ENCODE measurements at regions not wholly inside any gene's neighbourhood (a gene's known extent, or its start where the extent isn't known, plus 50 kb on each side); places are given as distances from the start of the nearest gene placed in this dataset.

- no peak for TF ChIP-seq ZNF431 (CRISPR knock-in tag; IDR thresholded peaks at IDR 0.05; ENCODE audit: borderline replicate concordance, low read depth)
- TF ChIP-seq ZBTB46 (CRISPR knock-in tag; IDR thresholded peaks at IDR 0.05; ENCODE audit: borderline replicate concordance): no peak
- no peak for TF ChIP-seq CBFB (CRISPR knock-in tag; IDR thresholded peaks at IDR 0.05)
- TF ChIP-seq BCL6 (CRISPR knock-in tag; IDR thresholded peaks at IDR 0.05): no peak
- TF ChIP-seq KDM1A (CRISPR knock-in tag; IDR thresholded peaks at IDR 0.05): no peak
- no peak for TF ChIP-seq ZNF350 (CRISPR knock-in tag; IDR thresholded peaks at IDR 0.05; ENCODE audit: borderline replicate concordance, low read depth)
- TF ChIP-seq CTCF (CRISPR knock-in tag; IDR thresholded peaks at IDR 0.05): no peak
Measured at GRCh38 chr5:145158730-145159129, 676.4 kb downstream of the PRELID2 start.

All from HepG2 (cell line).